GM23248 (cell line): ENCODE measurements at regions not wholly inside any gene's neighbourhood (a gene's known extent, or its start where the extent isn't known, plus 50 kb on each side); places are given as distances from the start of the nearest gene placed in this dataset.

ENCODE experiments used
- DNase-seq: peaks from one replicate; pipeline ENCODE4 v3.0.0-alpha.2; 2015
- H2AFZ ChIP-seq: fragments of 200-600 bp; sonication (generic); 2 replicates; pipeline ENCODE4 v1.6.1; 2016; ENCODE audit warnings: antibody characterized with exemption
- H3F3A ChIP-seq: fragments of 200-600 bp; sonication (generic); 2 replicates; pipeline ENCODE4 v1.6.1; 2016; ENCODE audit warnings: mild to moderate bottlenecking, antibody characterized with exemption, mixed run types; ENCODE audit not compliant: insufficient read depth
- H3K27ac ChIP-seq: fragments of 200-600 bp; sonication (generic); 2 replicates; pipeline ENCODE4 v1.5.1; 2016; ENCODE audit warnings: mild to moderate bottlenecking
- H3K27me3 ChIP-seq: fragments of 200-600 bp; sonication (generic); replicated peaks from 2 replicates; pipeline ENCODE4 v1.6.1; 2016; ENCODE audit warnings: mild to moderate bottlenecking; ENCODE audit not compliant: insufficient read depth
- H3K36me3 ChIP-seq: fragments of 200-600 bp; sonication (generic); 2 replicates; pipeline ENCODE4 v1.6.1; 2016; ENCODE audit warnings: low read depth, mild to moderate bottlenecking
- H3K4me1 ChIP-seq: fragments of 200-600 bp; sonication (generic); 2 replicates; pipeline ENCODE4 v1.6.1; 2016; ENCODE audit warnings: mild to moderate bottlenecking; ENCODE audit not compliant: insufficient read depth
- H3K4me2 ChIP-seq: fragments of 200-600 bp; sonication (generic); one replicate; pipeline ENCODE4 v1.6.1; 2016; ENCODE audit warnings: mild to moderate bottlenecking; ENCODE audit not compliant: unreplicated experiment
- H3K4me3 ChIP-seq: fragments of 200-600 bp; sonication (generic); 2 replicates; pipeline ENCODE4 v1.5.1; 2016; ENCODE audit warnings: mild to moderate bottlenecking
- H3K79me2 ChIP-seq: fragments of 200-600 bp; sonication (generic); 2 replicates; pipeline ENCODE4 v1.6.1; 2016; ENCODE audit warnings: mild to moderate bottlenecking; ENCODE audit not compliant: insufficient read depth
- H3K9ac ChIP-seq: fragments of 200-600 bp; sonication (generic); 2 replicates; pipeline ENCODE4 v1.6.1; 2016; ENCODE audit warnings: mild to moderate bottlenecking
- H3K9me2 ChIP-seq: fragments of 200-600 bp; sonication (generic); 2 replicates; pipeline ENCODE4 v1.6.1; 2016; ENCODE audit warnings: mixed run types, mild to moderate bottlenecking, moderate library complexity; ENCODE audit not compliant: insufficient read depth
- H3K9me3 ChIP-seq: fragments of 200-600 bp; sonication (generic); one replicate; pipeline ENCODE4 v1.6.1; 2017; ENCODE audit warnings: low read depth
- H4K20me1 ChIP-seq: fragments of 200-600 bp; sonication (generic); 2 replicates; pipeline ENCODE4 v1.6.0; 2016; ENCODE audit not compliant: insufficient read depth
- EZH2 ChIP-seq: fragments of 200-600 bp; sonication (generic); IDR thresholded peaks from 2 replicates; pipeline ENCODE4 v1.6.1; 2018; ENCODE audit warnings: antibody characterized with exemption, mild to moderate bottlenecking; ENCODE audit not compliant: insufficient read depth, poor library complexity, severe bottlenecking
- EZH2phosphoT487 ChIP-seq: fragments of 200-600 bp; sonication (generic); IDR thresholded peaks from 2 replicates; pipeline ENCODE4 v1.6.1; 2018; ENCODE audit warnings: antibody characterized with exemption, moderate library complexity, mild to moderate bottlenecking, low read depth; ENCODE audit not compliant: insufficient read depth
- WGBS, 2 experiments: methylation state at CpG; one replicate each; pipeline ENCODE4 v1.1.6; 2015 to 2017; ENCODE audit warnings: low lambda C conversion rate in 2 of 2, low coverage in 1 of 2; ENCODE audit errors: missing lambda C conversion rate in 2 of 2; 5-methylcytosine and 5-hydroxymethylcytosine counted together
- in situ Hi-C: fragments of 300-500 bp; cut with MboI; formaldehyde crosslinking; loops from 2 replicates; pipeline ENCODE4 v1.15.0; 2020

GRCh38 chr10:21364196-21365114 is 161.0 kb downstream of the SKIDA1 start:
- DNase-seq: peak; percentile 87
- Histone ChIP-seq H3K9me3 (no peaks in the 10 kb centered on the region), H3F3A (peaks cover 26% of the 10 kb centered on the region; the same call in 1 of the 2 replicates), H2AFZ (no peak overlapping the region), H3K36me3 (no peaks in the 10 kb centered on the region), H3K9ac (0 out of 2 replicates have a peak overlapping the region, but pooled peaks have one; percentile 13), H3K9me2 (no peaks in the 10 kb centered on the region), H4K20me1 (no peaks in the 10 kb centered on the region), H3K27me3 (no peaks in the 10 kb centered on the region), H3K27ac (peak overlapping the region; percentile 62), H3K79me2 (no peaks in the 10 kb centered on the region), H3K4me1 (peaks cover 25% of the 10 kb centered on the region), H3K4me3 (no peak overlapping the region), H3K4me2 (peak overlapping the region; percentile 43)
- no peak for TF ChIP-seq EZH2phosphoT487
- in situ Hi-C loops: no loop called here
- 54 to 57% methylated on average over 11 of the region's 11 CpGs for WGBS, 2 experiments

GRCh38 chr10:21363731-21364104 is 161.8 kb downstream of the SKIDA1 start:
- H3K4me2 ChIP-seq: peak overlapping the region; percentile 17

GRCh38 chr10:21363092-21363730 is 162.3 kb downstream of the SKIDA1 start:
- no peaks in the 10 kb centered on the region for H3K27me3 ChIP-seq
- H3K27ac ChIP-seq: no peak overlapping the region
- no peaks in the 10 kb centered on the region for H3K36me3 ChIP-seq
- no peaks in the 10 kb centered on the region for H4K20me1 ChIP-seq
- H3K9me2 ChIP-seq: no peaks in the 10 kb centered on the region
- H3F3A ChIP-seq: peaks cover 26% of the 10 kb centered on the region; the same call in 1 of the 2 replicates
- H3K79me2 ChIP-seq: no peaks in the 10 kb centered on the region
- H3K4me2 ChIP-seq: no peak overlapping the region
- no peak for DNase-seq
- 67 to 71% methylated on average over 4 of the region's 4 CpGs for WGBS, 2 experiments
- H3K4me3 ChIP-seq: no peak overlapping the region
- H3K4me1 ChIP-seq: peaks cover 25% of the 10 kb centered on the region
- H3K9me3 ChIP-seq: no peaks in the 10 kb centered on the region
- no peak for TF ChIP-seq EZH2phosphoT487
- TF ChIP-seq EZH2: no peak
- H3K9ac ChIP-seq: no peak overlapping the region
- H2AFZ ChIP-seq: 0 out of 2 replicates have a peak overlapping the region, but pooled peaks have one; percentile 6
- in situ Hi-C loops: no loop called here

More at GRCh38 chr10:21363731-21364104, 161.8 kb downstream of the SKIDA1 start:
- no peaks in the 10 kb centered on the region for H3K79me2 ChIP-seq
- no peaks in the 10 kb centered on the region for H3K9me2 ChIP-seq
- no peak for TF ChIP-seq EZH2
- TF ChIP-seq EZH2phosphoT487: no peak
- no peak overlapping the region for H3K9ac ChIP-seq
- H4K20me1 ChIP-seq: no peaks in the 10 kb centered on the region
- DNase-seq: no peak
- in situ Hi-C loops: no loop called here
- peak overlapping the region; percentile 62; the same call in 1 of the 2 replicates for H3K27ac ChIP-seq
- H3K4me3 ChIP-seq: no peak overlapping the region
- peaks cover 25% of the 10 kb centered on the region for H3K4me1 ChIP-seq
- H2AFZ ChIP-seq: no peak overlapping the region
- no peaks in the 10 kb centered on the region for H3K36me3 ChIP-seq
- no peaks in the 10 kb centered on the region for H3K27me3 ChIP-seq
- H3F3A ChIP-seq: peaks cover 26% of the 10 kb centered on the region; the same call in 1 of the 2 replicates
- WGBS, 2 experiments: 79 to 82% methylated on average over 3 of the region's 3 CpGs
- no peaks in the 10 kb centered on the region for H3K9me3 ChIP-seq

GRCh38 chr10:21359202-21359601 is 166.3 kb downstream of the SKIDA1 start:
- in situ Hi-C loops: no loop called here

More at GRCh38 chr10:21359202-21359601, 166.3 kb downstream of the SKIDA1 start:
- DNase-seq: no peak
- Histone ChIP-seq H3K79me2 (no peaks in the 10 kb centered on the region), H2AFZ (no peak overlapping the region), H3K4me3 (no peak overlapping the region), H3K27ac (no peak overlapping the region), H4K20me1 (no peaks in the 10 kb centered on the region), H3K27me3 (no peaks in the 10 kb centered on the region), H3K36me3 (no peaks in the 10 kb centered on the region), H3K4me2 (no peak overlapping the region), H3K4me1 (peaks cover 12% of the 10 kb centered on the region), H3K9ac (no peak overlapping the region), H3K9me2 (no peaks in the 10 kb centered on the region), H3F3A (peaks cover 14% of the 10 kb centered on the region; the same call in 1 of the 2 replicates), H3K9me3 (no peaks in the 10 kb centered on the region)
- 88 to 89% methylated on average over 2 of the region's 2 CpGs for WGBS, 2 experiments
- TF ChIP-seq EZH2phosphoT487 (no peak), EZH2 (no peak)
